Activated CD4-positive, alpha-beta T cell treated with anti-CD3 and anti-CD28 coated beads, Interleukin-2, amount 10 ng/mL, durations not matched to agents 7 days and 5 days (primary cell): ENCODE measurements at regions not wholly inside any gene's neighbourhood (a gene's known extent, or its start where the extent isn't known, plus 50 kb on each side); places are given as distances from the start of the nearest gene placed in this dataset.

ENCODE experiments used
- CTCF ChIA-PET: fragments of 350-600 bp; sonication (Branson Sonifier 250); formaldehyde crosslinking; loops from one replicate; lab custom pipeline; 2021; ENCODE audit warnings: antibody characterized with exemption; lab: Charles Lee
- POLR2A ChIA-PET: fragments of 350-600 bp; sonication (Branson Sonifier 250); formaldehyde crosslinking; loops from one replicate; lab custom pipeline; 2021; ENCODE audit warnings: antibody characterized with exemption; lab: Charles Lee
- DNase-seq: peaks from one replicate; pipeline ENCODE4 v3.0.0-alpha.2; 2020
- H3K27ac Mint-ChIP-seq: one replicate; pipeline ENCODE4 v1.8.0; 2021; ENCODE audit warnings: mild to moderate bottlenecking, moderate library complexity, mixed read lengths
- H3K27me3 Mint-ChIP-seq: one replicate; pipeline ENCODE4 v1.8.0; 2021; ENCODE audit warnings: mixed read lengths
- H3K36me3 Mint-ChIP-seq: one replicate; pipeline ENCODE4 v1.8.0; 2021; ENCODE audit warnings: low read depth, mixed read lengths
- H3K4me1 Mint-ChIP-seq: one replicate; pipeline ENCODE4 v1.8.0; 2021; ENCODE audit warnings: mixed read lengths
- H3K4me3 Mint-ChIP-seq: one replicate; pipeline ENCODE4 v1.8.0; 2021; ENCODE audit warnings: mild to moderate bottlenecking, moderate library complexity, mixed read lengths
- H3K9me3 Mint-ChIP-seq: one replicate; pipeline ENCODE4 v1.8.0; 2021; ENCODE audit warnings: mixed read lengths

GRCh38 chr1:98404866-98405265 lies 256.7 kb upstream of the SNX7 start:
- peaks cover 36% of the 10 kb centered on the region for H3K4me1 Mint-ChIP-seq

DNA sequence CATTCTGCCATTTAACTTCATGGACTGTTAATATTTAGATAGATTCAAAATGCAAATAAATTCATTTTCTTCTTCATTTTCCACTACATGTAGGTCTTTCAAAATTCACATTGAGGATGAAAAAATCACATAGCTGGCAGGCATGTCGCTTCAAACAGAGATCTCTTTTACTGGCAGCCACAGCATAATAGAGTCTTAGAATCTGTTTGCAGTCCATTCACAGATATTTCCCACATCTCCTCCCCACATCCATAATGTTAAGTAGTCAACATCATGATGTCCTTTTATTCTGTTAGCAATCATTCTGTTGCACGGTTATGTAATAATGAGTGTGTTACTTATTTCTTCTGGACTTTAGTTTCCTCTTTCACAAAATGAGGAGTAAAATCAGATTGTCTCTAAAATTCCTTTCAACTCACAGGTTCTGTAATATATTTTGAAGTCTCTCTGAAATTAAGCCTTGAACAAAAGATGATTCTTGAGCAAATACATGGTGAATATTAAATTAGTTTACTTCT lies 257.5 kb upstream of the SNX7 start:
- H3K4me3 Mint-ChIP-seq, result no peak overlapping the region

More at GRCh38 chr1:98404866-98405265, 256.7 kb upstream of the SNX7 start:
- ChIA-PET CTCF (interaction anchor here (0.6 to 1.5 kb wide), 3 partner anchors 10 to 1339 kb away, joined by 3 to 4 read pairs (median 3); no protein-coding TSS in a partner anchor), POLR2A (no interaction called here)
- Mint-ChIP-seq H3K36me3 (no peaks in the 10 kb centered on the region), H3K27me3 (no peaks in the 10 kb centered on the region), H3K27ac (no peak overlapping the region), H3K4me3 (no peak overlapping the region), H3K9me3 (no peaks in the 10 kb centered on the region)
- DNase-seq, result no peak

GRCh38 chr1:98402860-98403259 lies 258.7 kb upstream of the SNX7 start:
- H3K4me3 Mint-ChIP-seq, result no peak overlapping the region
- peak overlapping the region; percentile 74 for H3K27ac Mint-ChIP-seq

More for the DNA sequence above, 257.5 kb upstream of the SNX7 start:
- H3K27me3 Mint-ChIP-seq, result no peaks in the 10 kb centered on the region
- no peak overlapping the region for H3K27ac Mint-ChIP-seq
- no peaks in the 10 kb centered on the region for H3K9me3 Mint-ChIP-seq
- CTCF ChIA-PET, result interaction anchor here (1.1 to 1.4 kb wide), 2 partner anchors 9 to 18 kb away, joined by 3 read pairs; no protein-coding TSS in a partner anchor
- DNase-seq, result no peak
- POLR2A ChIA-PET, result no interaction called here
- peaks cover 36% of the 10 kb centered on the region for H3K4me1 Mint-ChIP-seq
- H3K36me3 Mint-ChIP-seq, result no peaks in the 10 kb centered on the region

DNA sequence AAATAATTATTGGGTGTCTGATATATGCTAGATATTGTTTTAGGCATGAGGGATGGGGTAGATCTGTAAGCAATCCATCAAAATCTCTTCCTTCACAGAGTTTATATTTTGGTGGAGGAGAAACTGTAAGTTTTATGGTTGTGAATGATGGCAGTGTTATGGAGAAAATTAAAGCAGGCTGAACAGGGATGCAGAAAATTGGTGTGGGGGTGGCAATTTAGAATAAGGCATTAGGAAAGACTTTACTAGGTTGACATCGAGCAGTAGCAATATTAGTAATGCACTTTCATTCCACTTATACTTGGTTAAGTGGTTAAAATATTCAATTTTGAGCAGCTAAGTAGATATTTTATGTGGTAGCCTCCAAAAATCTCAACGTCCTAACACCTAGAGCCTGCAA lies 261.1 kb upstream of the SNX7 start:
- no peaks in the 10 kb centered on the region for H3K36me3 Mint-ChIP-seq
- POLR2A ChIA-PET, result no interaction called here
- no peaks in the 10 kb centered on the region for H3K27me3 Mint-ChIP-seq
- no peaks in the 10 kb centered on the region for H3K9me3 Mint-ChIP-seq
- DNase-seq, result no peak
- H3K4me3 Mint-ChIP-seq, result no peak overlapping the region
- no peak overlapping the region for H3K27ac Mint-ChIP-seq
- H3K4me1 Mint-ChIP-seq, result peaks cover 34% of the 10 kb centered on the region
- CTCF ChIA-PET, result no interaction called here

More at GRCh38 chr1:98402860-98403259, 258.7 kb upstream of the SNX7 start:
- Mint-ChIP-seq H3K4me1 (peaks cover 42% of the 10 kb centered on the region), H3K9me3 (no peaks in the 10 kb centered on the region), H3K36me3 (no peaks in the 10 kb centered on the region), H3K27me3 (no peaks in the 10 kb centered on the region)
- POLR2A ChIA-PET, result no interaction called here
- CTCF ChIA-PET, result no interaction called here
- DNase-seq, result no peak

DNA sequence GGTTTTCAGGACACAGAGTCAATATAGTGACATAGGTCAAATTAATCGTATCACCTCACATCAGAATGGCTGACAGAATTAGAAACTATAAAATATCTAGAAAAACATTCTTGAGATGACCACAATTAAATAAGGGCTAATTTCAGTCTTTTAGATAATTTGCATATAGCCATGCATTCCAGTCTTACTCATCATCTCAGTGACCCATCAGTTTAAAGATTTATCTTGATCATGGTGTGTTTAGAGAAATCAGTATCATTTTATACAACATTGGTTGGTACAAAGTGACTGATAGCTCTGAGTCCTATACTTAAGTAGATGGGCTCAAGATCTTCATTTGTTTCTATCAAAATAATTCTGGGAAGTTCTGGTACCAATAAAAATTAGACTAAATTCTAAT lies 262.3 kb upstream of the SNX7 start:
- Mint-ChIP-seq H3K4me3 (no peak overlapping the region), H3K36me3 (no peaks in the 10 kb centered on the region), H3K4me1 (peaks cover 26% of the 10 kb centered on the region), H3K27ac (no peak overlapping the region), H3K27me3 (no peaks in the 10 kb centered on the region), H3K9me3 (no peaks in the 10 kb centered on the region)
- ChIA-PET CTCF (no interaction called here), POLR2A (no interaction called here)
- no peak for DNase-seq

- H3K27me3 Mint-ChIP-seq, result no peaks in the 10 kb centered on the region
- H3K9me3 Mint-ChIP-seq, result no peaks in the 10 kb centered on the region
- no peaks in the 10 kb centered on the region for H3K36me3 Mint-ChIP-seq
- no peak for DNase-seq
- H3K4me3 Mint-ChIP-seq, result no peak overlapping the region
- POLR2A ChIA-PET, result no interaction called here
- peaks cover 21% of the 10 kb centered on the region for H3K4me1 Mint-ChIP-seq
- H3K27ac Mint-ChIP-seq, result no peak overlapping the region
- CTCF ChIA-PET, result interaction anchor here (0.9 kb wide), 1 partner anchor 8 kb away, joined by 3 read pairs; no protein-coding TSS in a partner anchor
These were observed 262.9 kb upstream of the SNX7 start for GRCh38 chr1:98398649-98399048.

DNA sequence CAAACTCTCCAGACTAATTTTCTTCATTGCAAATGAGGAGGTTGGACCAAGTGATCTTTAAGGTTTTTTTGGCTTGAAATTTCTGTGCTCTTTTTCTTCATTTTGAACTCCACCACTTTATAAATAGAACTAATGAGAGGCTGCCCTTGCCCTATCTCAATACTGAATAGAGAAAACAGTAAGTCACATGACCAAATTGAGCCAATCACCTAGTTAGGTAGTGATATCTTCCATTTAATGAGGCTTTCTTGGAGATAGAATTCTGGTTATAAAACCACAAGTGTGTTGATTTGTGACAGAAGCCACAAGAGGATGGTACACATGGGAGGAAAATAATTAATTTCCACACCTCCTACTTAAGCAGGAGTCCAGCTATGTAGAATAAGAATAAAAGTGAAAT lies 263.4 kb upstream of the SNX7 start:
- Mint-ChIP-seq H3K27ac (no peak overlapping the region), H3K36me3 (no peaks in the 10 kb centered on the region), H3K4me1 (peaks cover 15% of the 10 kb centered on the region), H3K27me3 (no peaks in the 10 kb centered on the region), H3K9me3 (no peaks in the 10 kb centered on the region), H3K4me3 (no peak overlapping the region)
- DNase-seq, result no peak
- CTCF ChIA-PET, result interaction anchor here (0.9 kb wide), 1 partner anchor 8 kb away, joined by 3 read pairs; no protein-coding TSS in a partner anchor
- POLR2A ChIA-PET, result no interaction called here

DNA sequence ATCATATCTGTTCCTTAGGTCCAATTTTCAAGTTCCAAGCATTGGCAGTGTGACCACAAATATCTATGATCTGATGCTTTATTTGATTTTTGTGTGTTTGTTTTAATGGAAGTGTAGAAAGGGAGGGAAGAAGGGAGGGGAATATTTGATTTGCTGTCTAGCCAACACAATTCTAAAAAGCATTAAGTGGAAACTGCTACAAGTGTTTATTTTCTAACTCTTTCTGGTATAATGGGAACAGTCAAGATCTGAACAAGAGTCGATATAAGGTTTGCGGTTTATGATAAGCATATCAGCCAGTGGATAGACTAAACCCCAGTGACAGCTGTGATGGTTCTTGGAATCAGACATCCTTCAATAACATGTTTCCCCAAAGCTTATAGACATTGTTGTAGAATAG lies 267.8 kb upstream of the SNX7 start:
- H3K36me3 Mint-ChIP-seq, result no peaks in the 10 kb centered on the region
- H3K27me3 Mint-ChIP-seq, result no peaks in the 10 kb centered on the region
- H3K9me3 Mint-ChIP-seq, result no peaks in the 10 kb centered on the region
- H3K4me1 Mint-ChIP-seq, result peaks cover 10% of the 10 kb centered on the region
- DNase-seq, result no peak
- H3K4me3 Mint-ChIP-seq, result no peak overlapping the region
- POLR2A ChIA-PET, result no interaction called here
- CTCF ChIA-PET, result interaction anchor here (0.9 to 1.1 kb wide), 2 partner anchors 11 to 22 kb away, joined by 3 to 4 read pairs; no protein-coding TSS in a partner anchor
- H3K27ac Mint-ChIP-seq, result no peak overlapping the region

DNA sequence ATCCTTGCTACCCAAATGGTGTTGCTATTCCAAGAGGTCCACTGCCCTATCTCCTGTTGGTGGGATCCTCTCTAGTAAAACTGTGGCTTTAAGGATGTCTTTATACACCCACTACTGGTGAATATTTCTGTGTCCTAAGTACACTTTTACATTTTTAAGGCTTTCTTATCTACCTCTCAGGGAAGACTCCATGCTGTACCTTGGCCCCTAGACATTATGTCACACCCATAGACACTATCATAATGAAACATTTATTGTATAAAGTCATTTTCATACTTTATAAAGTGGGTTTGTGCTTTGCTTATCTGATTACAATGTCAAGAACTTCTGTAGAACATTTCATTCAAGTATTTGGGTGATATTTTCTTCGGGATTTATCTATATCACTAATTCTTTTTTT lies 270.3 kb upstream of the SNX7 start:
- POLR2A ChIA-PET, result no interaction called here
- Mint-ChIP-seq H3K9me3 (no peaks in the 10 kb centered on the region), H3K36me3 (no peaks in the 10 kb centered on the region)

DNA sequence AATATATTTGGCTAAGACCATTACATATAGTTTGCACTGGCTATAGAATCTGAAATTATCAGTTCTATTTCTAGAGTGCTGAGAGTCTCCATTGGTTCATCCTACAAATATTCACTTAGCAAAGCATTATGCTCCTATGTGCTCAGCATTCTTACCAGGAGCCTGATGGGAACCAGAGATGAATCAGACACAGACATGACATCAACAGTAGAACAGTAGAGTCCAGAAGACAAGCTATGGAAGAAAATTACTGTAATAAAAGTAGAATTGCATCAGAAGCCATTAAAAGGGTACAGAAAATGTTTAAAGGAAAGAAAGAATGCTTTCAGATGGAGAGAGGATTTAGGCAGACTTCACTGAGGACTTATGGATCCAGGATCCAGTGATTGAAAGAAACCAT lies 271.7 kb upstream of the SNX7 start:
- Mint-ChIP-seq H3K4me1 (peaks cover 18% of the 10 kb centered on the region), H3K9me3 (no peaks in the 10 kb centered on the region), H3K27ac (no peak overlapping the region), H3K27me3 (no peaks in the 10 kb centered on the region), H3K4me3 (no peak overlapping the region), H3K36me3 (no peaks in the 10 kb centered on the region)
- ChIA-PET POLR2A (no interaction called here), CTCF (no interaction called here)
- no peak for DNase-seq

More for the DNA sequence above, 270.3 kb upstream of the SNX7 start:
- no peaks in the 10 kb centered on the region for H3K27me3 Mint-ChIP-seq
- CTCF ChIA-PET, result no interaction called here
- no peak overlapping the region for H3K4me3 Mint-ChIP-seq
- DNase-seq, result no peak
- H3K27ac Mint-ChIP-seq, result no peak overlapping the region
- peaks cover 18% of the 10 kb centered on the region for H3K4me1 Mint-ChIP-seq

- H3K4me3 Mint-ChIP-seq, result peak overlapping the region; percentile 26
- no peaks in the 10 kb centered on the region for H3K36me3 Mint-ChIP-seq
- DNase-seq, result peak; percentile 38
- ChIA-PET CTCF (no interaction called here), POLR2A (no interaction called here)
- peaks cover 18% of the 10 kb centered on the region for H3K4me1 Mint-ChIP-seq
- no peaks in the 10 kb centered on the region for H3K27me3 Mint-ChIP-seq
- no peaks in the 10 kb centered on the region for H3K9me3 Mint-ChIP-seq
- H3K27ac Mint-ChIP-seq, result peak overlapping the region; percentile 79
These were observed 273.1 kb upstream of the SNX7 start for GRCh38 chr1:98388441-98388840.

DNA sequence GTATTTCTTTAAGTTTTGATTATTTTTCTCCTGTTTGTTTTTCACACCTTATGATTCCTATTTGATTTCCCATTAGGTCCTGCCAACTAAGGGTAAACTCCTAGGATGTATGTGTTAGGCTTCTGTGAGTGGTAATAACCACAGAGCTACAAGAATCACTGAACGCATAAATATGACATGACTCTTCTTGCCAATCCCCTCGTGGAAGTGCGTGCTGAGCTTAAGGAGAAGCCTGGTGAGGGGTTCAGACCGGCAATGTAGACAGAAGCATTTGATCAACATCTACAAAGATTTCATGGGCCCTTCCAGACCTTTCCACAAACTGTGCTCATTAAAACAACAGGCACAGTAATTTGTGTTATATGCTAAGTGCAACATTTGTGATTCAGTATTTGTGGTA lies 273.8 kb upstream of the SNX7 start:
- CTCF ChIA-PET, result no interaction called here

GRCh38 chr1:98386675-98387440 lies 274.7 kb upstream of the SNX7 start:
- DNase-seq, result no peak
- Mint-ChIP-seq H3K27me3 (peaks cover 4% of the 10 kb centered on the region), H3K9me3 (no peaks in the 10 kb centered on the region), H3K4me1 (peaks cover 18% of the 10 kb centered on the region), H3K36me3 (no peaks in the 10 kb centered on the region), H3K4me3 (no peak overlapping the region), H3K27ac (no peak overlapping the region)
- CTCF ChIA-PET, result interaction anchor here (1.1 kb wide), 1 partner anchor 15 kb away, joined by 3 read pairs; no protein-coding TSS in a partner anchor
- POLR2A ChIA-PET, result interaction anchor here (0.6 kb wide), 1 partner anchor 655 kb away, joined by 9 read pairs; no protein-coding TSS in a partner anchor

More for the DNA sequence above, 273.8 kb upstream of the SNX7 start:
- Mint-ChIP-seq H3K4me1 (peaks cover 18% of the 10 kb centered on the region), H3K27me3 (no peaks in the 10 kb centered on the region), H3K9me3 (no peaks in the 10 kb centered on the region), H3K4me3 (no peak overlapping the region), H3K36me3 (no peaks in the 10 kb centered on the region), H3K27ac (peak overlapping the region; percentile 79)
- no peak for DNase-seq
- POLR2A ChIA-PET, result no interaction called here
